ENCODE measurements at regions not wholly inside any gene's neighbourhood (a gene's known extent, or its start where the extent isn't known, plus 50 kb on each side); places are given as distances from the start of the nearest gene placed in this dataset.

DNA sequence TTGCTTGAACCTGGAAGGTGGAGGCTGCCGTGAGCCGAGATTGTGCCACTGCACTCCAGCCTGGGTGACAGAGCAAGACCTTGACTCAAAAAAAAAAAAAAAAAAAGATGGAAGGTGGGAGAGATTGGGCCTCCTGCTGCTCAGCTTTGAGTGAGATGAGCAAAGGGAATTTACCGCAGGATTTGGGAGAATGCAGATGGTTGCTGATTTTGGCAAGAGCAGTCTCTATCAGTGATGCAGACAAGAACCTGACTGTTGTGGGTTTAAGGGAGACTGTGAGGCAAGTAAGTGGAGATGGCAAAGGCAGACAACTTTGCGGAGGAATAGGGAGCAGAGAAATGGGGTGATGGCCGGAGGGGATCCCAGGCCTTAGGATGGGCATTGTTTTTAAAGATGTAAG lies 1140.8 kb upstream of the AUTS2 start:
- TF ChIP-seq CTCF (IDR thresholded peaks at IDR 0.05) (no peak), POLR2A (IDR thresholded peaks at IDR 0.05; ENCODE audit: low read depth) (no peak)

Measured in esophagus muscularis mucosa (tissue), 3 donors.